Activated T-helper 2 cell treated with anti-CD3 and anti-CD28 coated beads, Interferon-gamma antibody, Interleukin-2, Interleukin-4, amounts not matched to agents 10 μg/mL and 5 μg/mL and 100 μg/mL, durations not matched to agents 14 hours and 24 hours and 36 hours (primary cell): ENCODE measurements at regions not wholly inside any gene's neighbourhood (a gene's known extent, or its start where the extent isn't known, plus 50 kb on each side); places are given as distances from the start of the nearest gene placed in this dataset.

Source experiments
- DNase-seq: peaks from one replicate; pipeline ENCODE4 v3.0.0; 2021; ENCODE audit warnings: low spot score
- H3K27ac Mint-ChIP-seq: one replicate; pipeline ENCODE4 v1.8.0; 2021; ENCODE audit warnings: mixed read lengths
- H3K27me3 Mint-ChIP-seq: one replicate; pipeline ENCODE4 v1.8.0; 2021; ENCODE audit warnings: low read depth, mixed read lengths
- H3K36me3 Mint-ChIP-seq: one replicate; pipeline ENCODE4 v1.8.0; 2021; ENCODE audit warnings: low read depth, mixed read lengths
- H3K4me1 Mint-ChIP-seq: one replicate; pipeline ENCODE4 v1.8.0; 2021; ENCODE audit warnings: low read depth, mixed read lengths
- H3K4me3 Mint-ChIP-seq: one replicate; pipeline ENCODE4 v1.8.0; 2021; ENCODE audit warnings: low read depth, mild to moderate bottlenecking, moderate library complexity, mixed read lengths
- H3K9me3 Mint-ChIP-seq: one replicate; pipeline ENCODE4 v1.8.0; 2021; ENCODE audit warnings: mixed read lengths
- intact Hi-C: fragments of 100-400 bp; cut with micrococcal nuclease; formaldehyde crosslinking; loops from one replicate; pipeline ENCODE4 v1.15.1; 2023

GRCh38 chr5:122718611-122719010, 56.3 kb upstream of the SNX2 start:
- Mint-ChIP-seq H3K27me3 (peaks cover 17% of the 10 kb centered on the region), H3K4me3 (no peak overlapping the region), H3K36me3 (no peaks in the 10 kb centered on the region), H3K9me3 (no peaks in the 10 kb centered on the region), H3K4me1 (peaks cover 7% of the 10 kb centered on the region), H3K27ac (no peak overlapping the region)
- intact Hi-C loops, result no loop called here
- DNase-seq, result no peak

GRCh38 chr5:122719991-122720746, 54.7 kb upstream of the SNX2 start:
- DNase-seq, result no peak

DNA sequence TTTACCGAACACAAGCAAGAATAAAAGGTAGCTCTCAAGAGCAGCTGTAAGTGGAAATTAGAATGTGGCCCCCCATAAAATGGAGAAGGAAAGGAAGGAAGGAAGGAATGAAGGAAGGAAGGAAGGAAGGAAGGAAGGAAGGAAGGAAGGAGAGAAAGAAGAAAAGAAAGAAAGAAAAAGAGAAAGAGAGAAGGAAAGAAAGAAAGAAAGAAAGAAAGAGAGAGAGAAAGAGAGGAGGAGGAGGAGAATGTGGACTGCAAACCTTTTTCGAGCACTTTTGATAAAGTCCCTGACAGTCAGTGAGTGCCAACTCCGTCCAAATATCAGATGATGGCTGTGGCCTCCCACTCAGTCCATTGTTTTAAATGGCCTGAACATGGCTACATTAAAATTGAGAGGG, 53.8 kb upstream of the SNX2 start:
- DNase-seq, result no peak
- Mint-ChIP-seq H3K27ac (no peak overlapping the region), H3K9me3 (no peaks in the 10 kb centered on the region), H3K27me3 (peaks cover 19% of the 10 kb centered on the region), H3K36me3 (no peaks in the 10 kb centered on the region), H3K4me1 (peaks cover 10% of the 10 kb centered on the region), H3K4me3 (no peak overlapping the region)
- intact Hi-C loops, result loop anchor here (5.0 kb wide), 1 partner anchor 36 kb away; no protein-coding TSS in a partner anchor

More at GRCh38 chr5:122719991-122720746, 54.7 kb upstream of the SNX2 start:
- intact Hi-C loops, result loop anchor here (5.0 kb wide), 1 partner anchor 37 kb away; no protein-coding TSS in a partner anchor
- Mint-ChIP-seq H3K4me1 (peaks cover 10% of the 10 kb centered on the region), H3K4me3 (no peak overlapping the region), H3K9me3 (no peaks in the 10 kb centered on the region), H3K36me3 (no peaks in the 10 kb centered on the region), H3K27ac (no peak overlapping the region), H3K27me3 (peaks cover 15% of the 10 kb centered on the region)

DNA sequence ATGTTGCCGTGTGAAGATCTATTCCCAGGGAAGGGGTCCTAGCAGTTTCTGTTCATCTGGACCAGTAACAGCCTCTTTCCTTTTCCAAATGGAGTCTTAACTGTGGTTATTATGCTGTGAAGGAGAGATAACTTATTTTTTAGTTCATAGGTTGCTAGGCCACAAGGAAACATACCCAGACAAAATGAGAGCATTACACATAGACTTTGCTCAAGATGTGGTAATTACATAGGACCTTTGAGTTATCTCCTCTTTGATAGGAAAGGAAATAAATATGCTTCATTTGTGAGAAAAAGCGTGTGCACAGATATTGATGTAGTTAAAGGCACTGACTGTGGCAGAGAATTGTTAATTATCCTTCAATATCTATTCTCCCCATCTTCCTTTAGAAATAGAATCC, 52.5 kb upstream of the SNX2 start:
- intact Hi-C loops, result loop anchor here (5.0 kb wide), 1 partner anchor 35 kb away; no protein-coding TSS in a partner anchor
- Mint-ChIP-seq H3K27ac (no peak overlapping the region), H3K9me3 (no peaks in the 10 kb centered on the region), H3K27me3 (peaks cover 18% of the 10 kb centered on the region), H3K4me3 (no peak overlapping the region), H3K36me3 (no peaks in the 10 kb centered on the region), H3K4me1 (peaks cover 10% of the 10 kb centered on the region)
- no peak for DNase-seq

DNA sequence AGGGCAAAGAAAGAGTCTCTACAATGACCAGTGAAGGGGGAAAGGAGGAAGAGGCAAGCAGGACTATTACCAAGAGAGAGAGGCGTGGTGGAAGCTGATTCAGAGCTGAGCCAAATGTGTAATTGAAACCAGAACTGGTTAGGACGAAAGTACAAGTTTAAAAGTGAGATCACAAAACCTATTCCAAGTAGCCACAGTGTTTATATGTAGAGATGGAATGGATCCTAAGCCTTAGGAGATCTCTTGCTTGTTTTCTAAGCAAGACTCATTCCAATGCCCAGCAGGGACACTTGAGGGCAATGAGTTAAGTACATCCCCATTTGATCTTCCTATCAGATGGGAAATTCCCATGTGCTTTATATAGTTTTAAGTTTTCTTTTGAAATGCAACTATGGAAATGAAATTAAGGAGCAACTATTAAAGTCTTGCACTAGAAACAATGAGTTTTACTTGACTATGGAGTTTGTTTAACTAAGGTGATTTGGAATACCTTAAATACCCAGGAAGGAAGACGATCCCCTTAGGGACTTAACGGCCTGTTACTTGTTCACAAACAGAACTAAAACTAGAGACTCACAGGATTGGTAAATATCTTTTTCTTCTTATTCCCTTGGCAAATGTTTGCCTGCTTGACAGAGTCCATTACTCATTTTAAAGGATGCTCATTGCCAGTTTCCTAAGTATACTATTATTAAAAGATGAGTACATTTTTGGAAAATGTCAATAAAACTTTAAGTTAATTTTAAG, 51.1 kb upstream of the SNX2 start:
- Mint-ChIP-seq H3K27ac (no peak overlapping the region), H3K36me3 (no peaks in the 10 kb centered on the region), H3K27me3 (peaks cover 23% of the 10 kb centered on the region), H3K4me1 (peaks cover 10% of the 10 kb centered on the region), H3K9me3 (no peaks in the 10 kb centered on the region), H3K4me3 (no peak overlapping the region)
- intact Hi-C loops, result loop anchor here (5.0 kb wide), 1 partner anchor 34 kb away; no protein-coding TSS in a partner anchor
- DNase-seq, result no peak
